ENCODE measurements at regions not wholly inside any gene's neighbourhood (a gene's known extent, or its start where the extent isn't known, plus 50 kb on each side); places are given as distances from the start of the nearest gene placed in this dataset.

DNA sequence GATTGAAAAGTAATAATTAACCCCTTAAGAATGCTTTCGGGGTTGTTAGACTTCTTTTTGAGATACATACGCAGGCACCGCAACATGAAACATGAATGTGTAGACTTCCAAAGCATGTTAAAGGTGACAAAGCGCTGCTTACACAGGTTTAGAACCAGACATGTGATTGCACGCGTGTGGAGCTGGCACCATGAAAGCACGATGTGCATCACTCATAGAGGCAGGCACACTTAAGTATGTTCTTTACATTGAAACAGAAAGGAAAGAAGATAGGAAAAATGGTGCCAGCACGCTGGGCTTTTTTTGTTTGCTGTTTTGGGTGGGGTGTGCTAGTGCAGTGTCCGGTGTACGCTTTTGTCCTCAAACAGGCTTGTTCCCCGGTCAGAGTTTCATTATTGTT lies 83.6 kb upstream of the PPARA start:
- no peak for DNase-seq (ENCODE audit: low spot score)

- DNase-seq (ENCODE audit: low spot score) = no peak
Measured at GRCh38 chr22:46067159-46068111, 82.9 kb upstream of the PPARA start.

GRCh38 chr22:46068181-46068592 lies 82.1 kb upstream of the PPARA start:
- DNase-seq (ENCODE audit: low spot score) = no peak

GRCh38 chr22:46068593-46069491 lies 81.5 kb upstream of the PPARA start:
- DNase-seq (ENCODE audit: low spot score) = no peak

- DNase-seq (ENCODE audit: low spot score) = peak; percentile 90
Measured at GRCh38 chr22:46069521-46070214, 80.7 kb upstream of the PPARA start.

DNA sequence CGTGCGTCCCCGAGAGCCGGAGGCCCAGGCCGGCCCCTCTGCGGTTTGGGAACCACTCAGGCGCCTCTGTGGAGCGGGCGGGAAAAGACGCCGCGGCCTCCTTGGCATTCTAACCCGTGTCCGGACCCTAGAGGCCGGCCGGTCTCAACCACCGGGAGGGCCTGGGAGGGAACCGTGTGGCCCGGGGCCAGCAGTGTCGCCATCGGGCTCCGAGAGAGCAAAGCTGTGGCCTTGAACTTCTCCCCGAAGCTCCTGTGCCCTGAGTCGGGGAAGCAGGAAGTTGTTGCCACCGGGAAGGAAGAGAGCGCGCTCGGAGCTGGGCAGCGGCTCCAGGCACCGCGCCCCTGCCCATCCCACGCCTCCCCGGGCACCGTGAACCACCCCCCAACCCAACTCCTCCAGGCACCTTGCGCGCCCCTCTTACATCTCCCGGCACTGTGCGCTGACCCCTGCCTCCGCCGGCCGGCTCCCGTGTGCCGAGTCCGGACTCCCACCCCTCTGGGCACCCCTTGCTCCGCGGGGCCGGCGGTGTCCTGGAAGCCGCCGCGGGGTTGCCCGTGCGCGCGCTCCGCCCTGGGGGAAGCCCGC lies 80.0 kb upstream of the PPARA start:
- DNase-seq (ENCODE audit: low spot score) = no peak

- peak; percentile 84 for DNase-seq (ENCODE audit: low spot score)
Measured at GRCh38 chr22:46070803-46071450, 79.4 kb upstream of the PPARA start.

- DNase-seq (ENCODE audit: low spot score) = peak; percentile 90
Measured at GRCh38 chr22:46071451-46072109, 78.7 kb upstream of the PPARA start.

- DNase-seq (ENCODE audit: low spot score) = no peak
Measured at GRCh38 chr22:46072110-46072881, 78.0 kb upstream of the PPARA start.

DNA sequence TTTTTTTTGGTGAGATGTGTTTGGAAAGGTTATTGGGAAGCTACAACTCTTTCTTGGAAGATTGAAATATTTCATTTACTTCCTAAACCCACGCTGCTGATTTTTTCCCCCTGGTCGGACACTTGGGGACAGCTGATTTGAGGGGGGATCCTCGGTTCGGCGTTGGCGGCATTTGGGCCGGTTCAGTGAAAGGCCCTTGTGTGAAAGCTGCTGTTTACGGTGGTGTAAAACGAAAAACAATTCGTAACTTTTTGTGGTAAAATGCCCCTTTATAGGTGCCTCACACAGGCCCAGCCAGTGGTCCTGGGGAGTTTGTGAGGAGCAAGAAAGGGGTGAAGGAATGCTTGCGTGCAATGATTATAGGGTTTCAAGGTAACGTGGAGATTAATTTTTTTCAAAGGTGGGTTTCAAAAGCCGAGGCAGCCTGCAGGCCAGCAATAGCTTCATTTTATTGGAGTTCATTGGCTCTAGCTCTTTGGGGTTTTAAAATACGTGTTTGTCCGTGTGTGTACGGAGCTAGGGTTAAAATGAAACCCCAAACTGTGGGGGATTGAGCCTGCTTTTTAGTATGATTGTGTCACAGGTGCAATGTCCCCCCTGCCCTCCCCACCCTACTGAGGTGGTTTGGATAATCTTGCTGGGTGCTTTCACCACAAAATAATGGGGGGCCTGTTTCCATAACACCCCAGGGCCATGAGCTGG lies 77.2 kb upstream of the PPARA start:
- DNase-seq (ENCODE audit: low spot score) = no peak

GRCh38 chr22:46073683-46074504 lies 76.4 kb upstream of the PPARA start:
- no peak for DNase-seq (ENCODE audit: low spot score)

DNA sequence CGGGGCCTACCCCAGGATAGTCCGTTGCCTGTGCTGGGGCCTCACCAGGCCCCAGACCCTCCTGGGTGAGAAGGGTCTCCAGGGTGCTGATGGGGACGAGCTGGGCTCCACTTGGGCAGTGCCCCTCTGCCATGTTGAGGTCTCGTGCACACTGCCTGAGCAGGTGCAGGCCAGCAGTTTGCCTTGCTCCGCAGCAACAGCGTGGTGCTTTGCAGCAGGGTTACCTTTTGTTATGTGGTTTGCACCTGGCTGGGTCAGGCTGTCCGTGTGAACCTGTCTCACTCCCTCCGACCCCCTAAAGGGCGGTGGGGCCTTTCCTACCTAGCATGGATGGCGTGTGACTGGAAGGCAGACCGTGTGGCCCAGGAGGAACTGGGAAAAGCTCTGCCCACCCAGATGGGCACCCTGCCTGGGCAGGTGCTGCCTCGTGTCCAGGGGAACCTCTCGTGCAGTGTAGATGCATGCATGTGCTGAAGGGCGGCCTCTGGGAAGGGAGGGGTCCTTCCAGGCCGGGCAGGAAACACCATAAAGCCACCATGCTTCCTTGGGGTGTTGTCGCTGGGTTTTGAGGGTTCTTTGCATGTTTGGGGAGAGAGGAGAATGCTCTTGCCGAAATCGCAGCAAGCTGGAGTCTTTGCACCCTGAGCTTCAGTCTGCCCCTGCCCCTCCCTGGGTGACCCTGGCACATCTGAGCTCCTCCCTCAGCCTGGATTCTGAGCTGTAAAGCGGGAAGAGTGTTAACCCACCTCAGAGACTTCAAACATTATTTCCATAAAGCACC lies 75.4 kb upstream of the PPARA start:
- no peak for DNase-seq (ENCODE audit: low spot score)

GRCh38 chr22:46075764-46076531 lies 74.4 kb upstream of the PPARA start:
- no peak for DNase-seq (ENCODE audit: low spot score)

GRCh38 chr22:46076651-46077339 lies 73.5 kb upstream of the PPARA start:
- no peak for DNase-seq (ENCODE audit: low spot score)

DNA sequence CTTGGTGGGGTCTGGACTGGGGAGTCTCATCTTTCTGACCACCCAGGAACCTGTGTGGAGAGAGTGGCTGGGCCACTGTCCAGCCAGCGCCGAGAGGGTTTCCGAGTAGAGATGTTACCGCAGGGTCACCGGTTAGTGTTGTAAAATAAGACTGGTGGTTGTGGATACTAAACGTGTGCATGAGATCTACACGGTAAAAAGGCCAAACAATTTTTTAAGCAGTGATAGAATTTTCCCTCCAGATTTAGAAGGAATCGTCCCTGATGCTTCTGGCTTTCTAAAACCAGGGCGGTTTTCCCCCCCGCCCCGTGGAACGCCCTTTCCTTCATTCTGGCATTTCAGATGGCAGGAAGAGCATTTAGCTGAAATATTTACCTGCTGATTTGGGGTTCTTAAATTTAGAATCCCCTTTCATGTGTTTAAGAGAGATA lies 72.6 kb upstream of the PPARA start:
- no peak for DNase-seq (ENCODE audit: low spot score)
